ENCODE measurements at regions not wholly inside any gene's neighbourhood (a gene's known extent, or its start where the extent isn't known, plus 50 kb on each side); places are given as distances from the start of the nearest gene placed in this dataset.

- no peak for TF ChIP-seq CTCF (IDR thresholded peaks at IDR 0.05)
- TF ChIP-seq POLR2A (IDR thresholded peaks at IDR 0.05) = no peak
Measured at GRCh38 chr9:79193501-79194223, 378.1 kb upstream of the TLE4 start.

Measured in thyroid gland (tissue), 4 donors.